GM18907 (cell line): ENCODE measurements at regions not wholly inside any gene's neighbourhood (a gene's known extent, or its start where the extent isn't known, plus 50 kb on each side); places are given as distances from the start of the nearest gene placed in this dataset.

Experiments used
- ATAC-seq: cut with Tn5 transposase; IDR thresholded peaks from one replicate; pipeline ENCODE4 v1.9.1; 2021; ENCODE audit warnings: mild to moderate bottlenecking, moderate library complexity; ENCODE audit not compliant: unreplicated experiment

DNA sequence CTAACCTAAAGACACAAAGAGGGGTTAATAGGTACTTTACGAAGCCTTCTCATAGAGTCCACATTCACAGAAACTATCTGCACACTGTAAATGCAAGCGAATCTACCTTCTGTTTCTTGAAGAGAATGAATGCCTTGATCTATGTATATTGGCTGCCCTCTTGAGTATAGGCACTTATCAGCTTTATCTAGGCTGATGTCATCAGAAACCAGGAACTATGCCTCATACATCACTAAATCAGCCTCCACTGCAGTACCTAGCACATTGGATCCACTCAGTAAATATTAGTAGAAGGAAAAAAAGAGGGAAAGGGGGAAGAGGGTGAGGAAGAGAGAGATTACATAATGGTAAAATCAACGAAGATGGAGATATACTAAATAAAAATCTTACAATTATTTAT is 477.1 kb downstream of the CAAP1 start:
- ATAC-seq: no peak

DNA sequence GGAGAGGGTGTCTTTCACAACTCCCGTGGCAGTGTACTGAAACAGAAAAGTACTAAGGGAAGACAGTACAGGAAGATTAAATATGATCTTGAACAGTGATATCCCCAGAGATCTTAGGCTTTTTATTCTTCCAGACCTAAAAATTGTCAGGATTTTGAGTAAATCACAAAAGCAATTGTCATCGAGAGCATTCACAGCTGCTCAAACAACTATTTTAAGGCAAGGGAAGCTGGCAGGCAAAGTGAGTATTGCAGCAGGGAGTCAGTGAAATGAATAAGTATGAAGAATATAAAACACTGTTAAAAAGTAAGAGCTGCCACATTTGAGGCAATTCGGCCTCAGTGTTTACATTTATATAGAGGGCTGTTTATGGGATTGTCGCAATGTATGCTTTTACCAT is 479.0 kb downstream of the CAAP1 start:
- no peak for ATAC-seq

GRCh38 chr9:26412446-26412845 is 480.2 kb downstream of the CAAP1 start:
- ATAC-seq: no peak

- ATAC-seq: no peak
Observed at GRCh38 chr9:26406676-26407075, 485.9 kb downstream of the CAAP1 start.

DNA sequence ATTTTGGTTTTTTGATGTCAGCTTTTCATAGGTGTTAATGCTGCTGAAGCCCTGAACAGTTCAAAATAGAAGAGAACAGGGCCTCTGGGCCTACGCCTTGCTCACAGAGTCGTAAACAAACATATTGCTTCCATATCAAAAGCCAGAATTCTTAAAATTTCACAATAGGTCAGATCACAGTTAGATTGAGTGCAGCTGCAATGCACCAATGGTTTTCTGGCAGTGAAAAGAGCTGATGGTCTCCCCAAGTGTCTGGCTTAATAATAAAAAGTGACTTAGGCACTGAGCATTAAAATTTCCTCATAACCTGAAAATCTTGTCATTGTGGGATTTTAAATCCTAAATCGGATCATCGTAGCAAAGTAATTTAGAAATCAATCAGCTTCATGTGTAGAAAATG is 493.0 kb downstream of the CAAP1 start:
- no peak for ATAC-seq

- no peak for ATAC-seq
Observed at GRCh38 chr9:26394025-26394424, 498.6 kb downstream of the CAAP1 start.

GRCh38 chr9:26392639-26393038 is 500.0 kb downstream of the CAAP1 start:
- ATAC-seq: no peak

DNA sequence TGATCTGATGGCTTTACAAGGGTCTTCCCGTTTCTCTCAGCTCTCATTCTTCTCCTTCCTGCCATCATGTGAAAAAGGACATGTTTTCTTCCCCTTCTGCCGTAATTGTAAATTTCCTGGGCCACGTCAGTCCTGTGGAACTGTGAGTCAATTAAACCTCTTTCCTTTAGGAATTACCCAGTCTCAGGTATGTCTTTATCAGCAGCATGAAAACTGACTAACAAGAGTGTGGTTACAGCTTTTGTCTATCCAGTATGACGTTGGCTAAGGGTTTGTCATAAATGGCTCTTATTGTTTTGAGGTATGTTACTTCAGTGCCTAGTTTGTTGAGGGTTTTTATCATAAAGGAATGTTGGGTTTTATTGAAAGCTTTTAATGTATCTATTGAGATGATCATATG is 501.6 kb downstream of the CAAP1 start:
- no peak for ATAC-seq

DNA sequence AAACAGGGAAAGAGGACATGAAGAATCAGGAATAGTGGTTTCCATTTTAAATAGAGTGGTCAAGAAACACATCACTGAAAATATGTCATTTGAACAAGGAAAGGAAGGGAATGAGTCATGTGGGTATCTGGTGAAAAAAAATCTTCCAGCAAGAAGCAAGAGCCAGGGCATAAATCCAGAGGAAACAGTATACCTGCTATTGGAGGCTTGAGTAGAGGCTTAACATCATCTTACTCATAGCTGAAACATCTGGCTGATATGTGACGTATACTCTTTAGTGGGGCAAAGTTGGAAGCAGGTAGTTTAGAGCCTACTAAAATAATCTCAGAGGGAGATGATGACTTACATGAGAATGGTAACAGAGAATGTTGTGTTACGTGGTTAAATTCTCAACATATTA is 517.2 kb downstream of the CAAP1 start:
- ATAC-seq: no peak

DNA sequence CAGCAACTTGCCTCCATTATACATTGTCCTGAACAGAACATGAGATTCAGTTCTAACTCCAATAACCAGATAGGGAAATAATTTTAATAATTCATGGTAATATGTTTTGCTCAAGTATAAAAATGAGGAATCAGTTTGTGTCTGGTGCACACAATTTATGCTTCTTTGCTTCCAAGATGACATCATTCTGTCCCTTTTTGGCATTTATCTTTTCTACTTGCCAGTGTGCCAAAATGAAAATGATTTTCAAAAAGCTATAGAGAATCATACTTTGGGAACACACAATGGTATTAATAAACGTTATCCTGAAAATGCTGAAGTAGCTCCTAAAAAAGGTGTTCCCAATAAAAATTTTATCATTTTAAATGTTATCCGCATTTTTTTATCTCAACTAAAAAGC is 519.0 kb downstream of the CAAP1 start:
- ATAC-seq: no peak

DNA sequence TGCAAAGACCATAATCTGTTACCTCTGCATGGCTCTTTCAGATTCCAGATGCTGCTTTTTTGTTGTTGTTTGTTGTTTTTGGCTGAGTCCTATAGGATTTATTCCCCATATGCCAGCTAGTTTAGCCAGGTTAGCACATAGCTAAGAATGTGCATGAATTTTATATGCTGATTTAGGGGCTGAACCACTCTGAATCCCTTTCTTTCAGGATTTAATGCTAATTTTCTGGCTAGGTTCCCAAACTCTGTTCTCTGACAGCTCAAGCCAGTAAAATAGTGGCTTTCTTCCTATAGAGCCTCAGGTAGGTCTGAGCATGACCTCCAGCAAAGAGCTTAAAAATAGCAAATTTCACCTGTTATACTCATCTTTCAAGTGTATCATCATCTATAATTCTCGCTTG is 521.4 kb downstream of the CAAP1 start:
- no peak for ATAC-seq

- no peak for ATAC-seq
Observed at GRCh38 chr9:26369093-26369492, 523.5 kb downstream of the CAAP1 start.

DNA sequence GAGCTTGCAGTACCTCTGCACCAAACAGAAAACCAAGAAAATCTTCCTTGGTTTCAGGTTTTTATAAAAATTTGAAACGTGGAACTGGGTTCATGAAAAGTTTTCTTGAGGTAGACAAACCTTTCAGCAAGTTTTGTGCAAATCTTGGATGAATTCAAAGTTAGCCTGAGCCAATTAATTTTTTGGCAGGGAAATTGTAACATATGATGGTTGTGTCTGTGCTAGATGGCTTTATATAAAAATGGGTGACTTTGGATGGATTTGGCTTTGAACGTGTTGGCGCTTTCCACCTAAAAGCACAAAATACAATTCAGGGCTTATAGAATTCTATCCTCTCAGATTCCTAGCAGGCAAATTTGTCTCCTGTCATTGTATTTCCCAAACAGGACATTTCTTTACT is 524.4 kb downstream of the CAAP1 start:
- ATAC-seq: no peak

- no peak for ATAC-seq
Observed at GRCh38 chr9:26361010-26361409, 531.6 kb downstream of the CAAP1 start.

DNA sequence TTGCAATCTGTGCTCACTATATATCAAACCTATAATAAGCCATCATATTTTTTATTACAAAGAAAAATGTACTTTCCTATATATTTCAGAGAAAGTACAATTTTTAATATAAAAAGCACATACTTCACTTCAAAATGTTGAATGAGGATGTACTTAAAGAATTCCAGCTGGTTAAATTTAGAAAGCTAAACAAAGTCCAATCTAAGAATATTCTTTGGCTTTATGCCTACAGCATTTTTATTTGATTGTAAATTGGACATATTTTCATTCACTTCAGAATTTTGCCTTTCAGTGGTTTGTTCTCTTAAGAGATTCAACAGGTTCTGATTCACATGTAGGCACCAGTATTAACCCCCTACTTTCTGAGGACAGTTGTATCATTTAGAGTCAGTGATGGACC is 533.8 kb downstream of the CAAP1 start:
- no peak for ATAC-seq

DNA sequence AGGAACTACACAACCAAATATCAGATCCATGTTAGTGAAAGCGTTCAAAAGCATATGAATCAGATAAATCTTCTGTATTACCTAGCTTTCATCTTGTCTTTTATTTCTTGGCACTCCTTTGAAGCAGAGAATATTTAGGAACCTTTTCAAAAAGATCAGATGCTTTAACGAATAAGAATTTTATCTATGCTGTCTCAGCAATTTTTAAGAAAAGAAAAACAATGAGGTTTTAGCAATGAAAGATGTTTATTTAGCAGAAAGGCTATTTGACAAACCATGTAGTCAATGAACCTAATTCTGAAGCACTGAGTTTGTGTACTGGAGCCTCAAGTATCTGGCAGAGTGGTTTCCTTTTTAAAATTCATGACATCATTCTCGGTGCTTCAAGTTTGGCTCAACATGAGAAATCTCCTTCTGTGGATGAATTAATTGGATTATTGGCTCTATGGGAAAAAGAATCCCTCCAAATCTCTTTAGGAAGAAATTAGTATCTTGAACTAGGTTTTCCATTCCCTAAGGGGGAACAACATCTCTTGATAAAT is 534.7 kb downstream of the CAAP1 start:
- ATAC-seq: no peak

GRCh38 chr9:26356491-26356890 is 536.1 kb downstream of the CAAP1 start:
- ATAC-seq: no peak

GRCh38 chr9:26346942-26347477 is 545.6 kb downstream of the CAAP1 start:
- no peak for ATAC-seq

GRCh38 chr9:26341545-26341944 is 551.1 kb downstream of the CAAP1 start:
- ATAC-seq: no peak

DNA sequence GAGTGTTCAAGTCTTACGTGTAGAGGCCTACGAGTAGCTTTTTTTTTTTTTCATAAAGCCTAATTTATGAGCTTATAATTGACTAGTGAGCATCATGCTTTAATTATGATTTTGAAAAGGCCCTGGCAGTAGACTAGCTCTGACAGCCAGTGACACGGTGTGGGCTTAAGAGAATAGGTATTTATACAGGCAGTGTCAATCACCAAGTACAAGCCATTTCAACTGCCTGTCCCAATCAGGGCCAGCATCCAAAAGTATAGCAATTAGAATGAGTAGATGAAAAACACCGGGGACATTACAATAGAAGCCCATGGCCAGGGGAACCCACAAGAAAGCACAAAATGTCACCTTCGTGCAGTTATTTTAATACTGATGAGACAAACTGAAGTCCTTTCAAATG is 552.8 kb downstream of the CAAP1 start:
- no peak for ATAC-seq

GRCh38 chr9:26335116-26335515 is 557.5 kb downstream of the CAAP1 start:
- no peak for ATAC-seq

DNA sequence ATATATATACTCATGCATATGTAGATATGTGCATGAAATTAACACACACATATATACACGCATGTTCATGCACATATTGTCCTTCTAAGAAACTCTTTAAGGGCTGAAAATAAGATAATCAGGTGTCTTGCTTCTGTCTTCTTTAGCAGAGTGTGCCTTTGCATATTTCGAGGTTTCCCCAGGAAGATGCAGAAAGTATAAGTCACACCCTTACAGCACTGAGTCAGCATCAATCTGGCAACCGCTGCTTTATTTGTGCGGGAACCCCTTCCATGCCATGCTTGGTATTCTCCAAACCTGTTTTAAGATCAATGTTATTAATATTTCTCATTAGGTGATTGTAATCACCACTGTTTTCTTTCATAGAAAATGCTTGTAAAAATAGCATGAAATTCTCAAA is 557.9 kb downstream of the CAAP1 start:
- no peak for ATAC-seq

- no peak for ATAC-seq
Observed at GRCh38 chr9:26331223-26331622, 561.4 kb downstream of the CAAP1 start.
